A549 (cell line): ENCODE measurements at regions not wholly inside any gene's neighbourhood (a gene's known extent, or its start where the extent isn't known, plus 50 kb on each side); places are given as distances from the start of the nearest gene placed in this dataset.

Experiments used
- ATAC-seq, 2 experiments: fragments of 200-7000 bp in 1 of 2; fragments of >200 bp in 1 of 2; cut with Nextera tagmentation in 1 of 2; cut with Tn5 transposase in 1 of 2; 3 replicates each; pipeline versions ENCODE4 v1.8.0 to v1.9.1; 2018 to 2020; ENCODE audit warnings: mild to moderate bottlenecking in 1 of 2, moderate library complexity in 1 of 2
- CTCF ChIA-PET: fragments of 300-600 bp; sonication (Branson Sonifier 250); formaldehyde crosslinking; extraction: SDS; loops from one replicate; lab custom pipeline; 2021; ENCODE audit warnings: antibody characterized with exemption, inconsistent platforms; lab: Yijun Ruan, JAX
- POLR2A ChIA-PET: fragments of 350-600 bp; formaldehyde crosslinking; extraction: SDS; loops from one replicate; lab custom pipeline; 2021; ENCODE audit warnings: antibody characterized with exemption, inconsistent platforms; lab: Yijun Ruan, JAX
- DNase-seq, 2 experiments: peaks; one replicate each; pipeline versions ENCODE4 v3.0.0 to v3.0.0-alpha.2; 2011 to 2016; ENCODE audit warnings: low read depth in 1 of 2, low spot score in 1 of 2
- FAIRE-seq: peaks from 2 replicates; lab custom pipeline; 2011; peaks lifted over from hg19 to GRCh38; lab: Jason Lieb, UNC
- H3K27ac ChIP-seq, 2 experiments: fragments of >200 bp; sonication (Bioruptor Twin); formaldehyde crosslinking; 3 replicates each; pipeline ENCODE4 v1.5.1; 2016 to 2017
- H3K4me1 ChIP-seq: fragments of >200 bp; sonication (Bioruptor Twin); formaldehyde crosslinking; 3 replicates; pipeline ENCODE4 v1.6.1; 2016
- H3K4me2 ChIP-seq: fragments of >200 bp; sonication (Bioruptor Twin); formaldehyde crosslinking; 3 replicates; pipeline ENCODE4 v1.6.1; 2016
- H3K4me3 ChIP-seq: fragments of >200 bp; sonication (Bioruptor Twin); formaldehyde crosslinking; 3 replicates; pipeline ENCODE4 v1.5.1; 2016
- H3K9me3 ChIP-seq: fragments of >200 bp; sonication (Bioruptor Twin); formaldehyde crosslinking; 3 replicates; pipeline ENCODE4 v1.6.1; 2016
- BCL3 ChIP-seq: fragments of >200 bp; sonication (Bioruptor Twin); formaldehyde crosslinking; IDR thresholded peaks from 3 replicates; pipeline ENCODE4 v1.6.1; 2016
- CEBPB ChIP-seq, 2 experiments: fragments of >200 bp in 1 of 2; sonication (Bioruptor Twin) in 1 of 2; formaldehyde crosslinking in 1 of 2; IDR thresholded peaks; 2 replicates each; pipeline ENCODE4 v1.6.1; 2012 to 2016
- CHD4 ChIP-seq: fragments of 200-600 bp; sonication (generic); IDR thresholded peaks from 2 replicates; pipeline ENCODE4 v1.6.1; 2016; ENCODE audit warnings: antibody characterized with exemption, mild to moderate bottlenecking, borderline replicate concordance
- E2F6 ChIP-seq: IDR thresholded peaks from 2 replicates; pipeline ENCODE4 v1.6.1; 2012; ENCODE audit warnings: low read depth, borderline replicate concordance
- EHMT2 ChIP-seq: fragments of 200-600 bp; sonication (generic); IDR thresholded peaks from 2 replicates; pipeline ENCODE4 v1.6.1; 2016; ENCODE audit warnings: antibody characterized with exemption, low read depth, mild to moderate bottlenecking, moderate library complexity
- ELK1 ChIP-seq: fragments of 150-350 bp; IDR thresholded peaks from 2 replicates; pipeline ENCODE4 v1.6.1; 2014; ENCODE audit warnings: low read depth, mild to moderate bottlenecking, low read length
- ESRRA ChIP-seq: fragments of 150-350 bp; IDR thresholded peaks from 2 replicates; pipeline ENCODE4 v1.6.1; 2014; ENCODE audit warnings: mild to moderate bottlenecking, low read length, borderline replicate concordance
- FOSB ChIP-seq: fragments of 250-450 bp; sonication (Bioruptor Pico); IDR thresholded peaks from 2 replicates; pipeline ENCODE4 v1.5.0; 2020; ENCODE audit warnings: mild to moderate bottlenecking, moderate library complexity
- FOXS1 ChIP-seq: fragments of 250-450 bp; sonication (Bioruptor Pico); IDR thresholded peaks from 2 replicates; pipeline ENCODE4 v1.5.0; 2020; ENCODE audit warnings: mild to moderate bottlenecking, moderate library complexity
- GATA3 ChIP-seq: IDR thresholded peaks from 2 replicates; pipeline ENCODE4 v1.6.1; 2012; ENCODE audit warnings: borderline replicate concordance
- HES2 ChIP-seq: fragments of >200 bp; sonication (Bioruptor Twin); formaldehyde crosslinking; IDR thresholded peaks from 2 replicates; pipeline ENCODE4 v1.6.1; 2016
- HEYL ChIP-seq: fragments of 250-450 bp; sonication (Bioruptor Pico); IDR thresholded peaks from 2 replicates; pipeline ENCODE4 v1.8.0; 2021; ENCODE audit warnings: mild to moderate bottlenecking, moderate library complexity
- JUNB ChIP-seq: fragments of >200 bp; sonication (Bioruptor Twin); formaldehyde crosslinking; IDR thresholded peaks from 2 replicates; pipeline ENCODE4 v1.6.1; 2016
- KDM1A ChIP-seq: fragments of 200-600 bp; sonication (generic); IDR thresholded peaks from 2 replicates; pipeline ENCODE4 v1.6.1; 2016; ENCODE audit warnings: low read depth, mild to moderate bottlenecking
- NFE2L2 ChIP-seq: fragments of 150-350 bp; conservative IDR thresholded peaks from 2 replicates; pipeline ENCODE4 v1.6.1; 2014; ENCODE audit warnings: low read length
- NPAS2 ChIP-seq: fragments of 250-450 bp; sonication (Bioruptor Pico); IDR thresholded peaks from 2 replicates; pipeline ENCODE4 v1.8.0; 2022; ENCODE audit warnings: mild to moderate bottlenecking, moderate library complexity, borderline replicate concordance
- NR3C1 ChIP-seq: fragments of >200 bp; sonication (Bioruptor Twin); formaldehyde crosslinking; IDR thresholded peaks from 3 replicates; pipeline ENCODE4 v1.6.1; 2017
- PHF8 ChIP-seq: fragments of 200-600 bp; sonication (generic); IDR thresholded peaks from 2 replicates; pipeline ENCODE4 v1.6.1; 2016; ENCODE audit warnings: low read depth, mild to moderate bottlenecking, antibody characterized with exemption, moderate library complexity, borderline replicate concordance
- POLR2AphosphoS2 ChIP-seq: conservative IDR thresholded peaks from 2 replicates; pipeline ENCODE4 v1.6.1; 2012; ENCODE audit warnings: low read length, improper control_type of control experiment, inconsistent platforms
- RAD21 ChIP-seq, 2 experiments: fragments of >200 bp in 1 of 2; sonication (Bioruptor Twin) in 1 of 2; formaldehyde crosslinking in 1 of 2; IDR thresholded peaks in 1 of 2; conservative IDR thresholded peaks in 1 of 2; 2 replicates in 1 of 2; 3 replicates in 1 of 2; pipeline ENCODE4 v1.6.1; 2012 to 2018; ENCODE audit warnings: inconsistent platforms in 1 of 2
- RFX5 ChIP-seq: fragments of 450-650 bp; IDR thresholded peaks from 2 replicates; pipeline ENCODE4 v1.7.1; 2014; ENCODE audit warnings: antibody characterized with exemption, mild to moderate bottlenecking, moderate library complexity
- SMC3 ChIP-seq: fragments of >200 bp; sonication (Bioruptor Twin); formaldehyde crosslinking; IDR thresholded peaks from 3 replicates; pipeline ENCODE4 v1.6.1; 2018; ENCODE audit warnings: inconsistent platforms
- TFCP2L1 ChIP-seq: fragments of 250-450 bp; sonication (Bioruptor Pico); IDR thresholded peaks from 2 replicates; pipeline ENCODE4 v1.5.0; 2021; ENCODE audit warnings: mild to moderate bottlenecking
- USF2 ChIP-seq: fragments of 450-650 bp; IDR thresholded peaks from 2 replicates; pipeline ENCODE4 v1.6.1; 2014; ENCODE audit warnings: antibody characterized with exemption
- ZNF302 ChIP-seq: fragments of 250-450 bp; sonication (Bioruptor Pico); IDR thresholded peaks from 2 replicates; pipeline ENCODE4 v1.9.0; 2021; ENCODE audit warnings: inconsistent platforms, mild to moderate bottlenecking, moderate library complexity
- ZSCAN20 ChIP-seq: fragments of 250-450 bp; sonication (Bioruptor Pico); IDR thresholded peaks from 2 replicates; pipeline ENCODE4 v1.8.0; 2022; ENCODE audit warnings: mild to moderate bottlenecking, moderate library complexity
- WGBS: methylation state at CpG from one replicate; pipeline ENCODE4 v1.1.6; 2017; ENCODE audit errors: missing lambda C conversion rate; 5-methylcytosine and 5-hydroxymethylcytosine counted together

GRCh38 chr15:61518191-61518950 is 289.3 kb upstream of the RORA start:
- WGBS: 45% methylated on average over 7 of the region's 7 CpGs
- Histone ChIP-seq H3K27ac (no peak overlapping the region), H3K9me3 (no peaks in the 10 kb centered on the region), H3K4me3 (no peak overlapping the region), H3K4me2 (no peak overlapping the region), H3K4me1 (no peaks in the 10 kb centered on the region)
- no peak for TF ChIP-seq EHMT2
- TF ChIP-seq ELK1: no peak
- TF ChIP-seq NPAS2 (CRISPR knock-in tag): no peak
- TF ChIP-seq FOSB (CRISPR knock-in tag): no peak
- DNase-seq (peak in 1 of 2 experiments; percentile 9), FAIRE-seq (no peak), ATAC-seq (no peak)
- CTCF ChIA-PET: no interaction called here
- POLR2A ChIA-PET: no interaction called here

GRCh38 chr15:61517776-61518175 is 288.7 kb upstream of the RORA start:
- FAIRE-seq (no peak), DNase-seq (no peak), ATAC-seq (no peak)
- POLR2A ChIA-PET: no interaction called here
- no peaks in the 10 kb centered on the region for H3K4me1 ChIP-seq
- no peak overlapping the region for H3K4me2 ChIP-seq
- no peak overlapping the region for H3K27ac ChIP-seq
- TF ChIP-seq HES2: no peak
- TF ChIP-seq E2F6: no peak
- no peak for TF ChIP-seq PHF8
- TF ChIP-seq POLR2AphosphoS2: no peak
- no peak for TF ChIP-seq GATA3
- no peak for TF ChIP-seq ZSCAN20 (CRISPR knock-in tag)
- no peak for TF ChIP-seq RFX5
- no peak for TF ChIP-seq BCL3
- no peak for TF ChIP-seq NFE2L2
- TF ChIP-seq HEYL (CRISPR knock-in tag): no peak
- no peak for TF ChIP-seq JUNB
- no peak for TF ChIP-seq CEBPB (IDR thresholded peaks at IDR 0.05)
- TF ChIP-seq ESRRA: no peak
- no peak for TF ChIP-seq CHD4
- no peak for TF ChIP-seq SMC3
- TF ChIP-seq ELK1: no peak
- no peak for TF ChIP-seq TFCP2L1 (CRISPR knock-in tag)
- H3K9me3 ChIP-seq: no peaks in the 10 kb centered on the region
- no peak overlapping the region for H3K4me3 ChIP-seq
- 57% methylated on average over 3 of the region's 3 CpGs for WGBS
- CTCF ChIA-PET: no interaction called here

GRCh38 chr15:61517335-61517734 is 288.2 kb upstream of the RORA start:
- H3K4me2 ChIP-seq: no peak overlapping the region
- H3K4me1 ChIP-seq: no peaks in the 10 kb centered on the region
- TF ChIP-seq KDM1A (no peak), HES2 (no peak), ESRRA (no peak), NFE2L2 (no peak), NR3C1 (no peak), RAD21 (conservative IDR thresholded peaks at IDR 0.05 in 1 of 2, IDR thresholded peaks at IDR 0.05 in 1 of 2) (no peak), HEYL (CRISPR knock-in tag) (no peak), ELK1 (no peak), FOXS1 (CRISPR knock-in tag) (no peak), RFX5 (no peak), USF2 (no peak), ZNF302 (no peak), EHMT2 (no peak)
- no peak overlapping the region for H3K27ac ChIP-seq
- FAIRE-seq (no peak), DNase-seq (no peak), ATAC-seq (no peak)
- CTCF ChIA-PET: no interaction called here
- no peaks in the 10 kb centered on the region for H3K9me3 ChIP-seq
- H3K4me3 ChIP-seq: no peak overlapping the region
- POLR2A ChIA-PET: no interaction called here
